ENCODE measurements at regions not wholly inside any gene's neighbourhood (a gene's known extent, or its start where the extent isn't known, plus 50 kb on each side); places are given as distances from the start of the nearest gene placed in this dataset.
"Not testable (repeated sequence)": the region's sequence is repeated elsewhere in the genome, so short reads cannot be mapped to it uniquely, and the experiment has no call there.

DNA sequence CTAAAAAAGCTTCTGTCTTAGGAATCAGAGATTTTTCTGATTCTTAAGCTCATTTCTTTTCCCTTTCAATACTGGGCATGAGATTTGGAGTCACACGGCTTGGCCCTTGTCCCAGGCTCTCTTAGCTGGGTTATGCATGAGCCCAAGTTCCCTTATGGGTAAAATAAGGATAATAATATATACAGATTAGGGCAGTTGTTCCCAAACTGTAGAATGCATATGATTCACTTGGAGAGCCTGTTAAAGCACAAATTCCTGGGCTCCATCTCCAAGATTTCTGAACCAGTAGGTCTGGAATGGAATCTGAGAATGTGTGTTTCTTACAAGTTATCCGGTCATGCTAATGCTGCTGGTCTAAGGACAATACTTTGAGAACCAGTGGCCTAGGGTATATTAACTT, 154.0 kb downstream of the REEP3 start:
- Histone ChIP-seq H3K9ac (ENCODE audit: insufficient read length, low read depth) (no peak overlapping the region), H3K4me1 (ENCODE audit: insufficient read depth, insufficient read length) (peaks cover 2% of the 10 kb centered on the region), H3K9me3 (ENCODE audit: insufficient read depth, low read length) (no peaks in the 10 kb centered on the region), H3K27me3 (ENCODE audit: insufficient read depth, insufficient read length) (no peaks in the 10 kb centered on the region), H3K36me3 (ENCODE audit: insufficient read depth, insufficient read length, low read length) (no peaks in the 10 kb centered on the region), H3K4me3 (ENCODE audit: insufficient read length, low read depth) (no peak overlapping the region)
- DNase-seq (ENCODE audit: low read depth, low spot score): no peak
- TF ChIP-seq ZNF274 (IDR thresholded peaks at IDR 0.05; ENCODE audit: low read depth, low read length) (no peak), YY1 (IDR thresholded peaks at IDR 0.05; ENCODE audit: insufficient read depth, insufficient read length) (no peak), SUZ12 (IDR thresholded peaks at IDR 0.05; ENCODE audit: extremely low read depth, insufficient read depth, insufficient read length) (no peak)

DNA sequence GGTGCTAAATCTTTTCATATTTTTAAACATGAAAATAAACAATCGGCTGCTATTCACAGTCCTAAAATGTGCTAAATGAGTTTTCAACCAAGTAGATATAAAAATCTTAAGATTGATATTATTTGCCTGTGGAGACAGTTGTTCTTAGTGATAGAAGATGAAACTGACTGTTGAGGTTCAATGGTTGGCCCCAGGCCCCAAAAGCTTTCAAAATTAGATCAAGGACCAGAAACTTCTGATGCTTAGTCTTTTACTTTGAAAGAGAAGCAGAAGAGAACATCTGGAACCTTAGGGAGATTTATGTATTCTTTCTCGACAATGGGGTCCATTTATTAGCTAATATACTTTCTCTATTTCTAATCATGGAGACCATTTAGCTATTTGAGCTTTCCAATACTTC, 155.8 kb downstream of the REEP3 start:
- H3K9me3 ChIP-seq (ENCODE audit: insufficient read depth, low read length): no peaks in the 10 kb centered on the region
- TF ChIP-seq ZNF274 (IDR thresholded peaks at IDR 0.05; ENCODE audit: low read depth, low read length) (no peak), SUZ12 (IDR thresholded peaks at IDR 0.05; ENCODE audit: extremely low read depth, insufficient read depth, insufficient read length) (no peak), YY1 (IDR thresholded peaks at IDR 0.05; ENCODE audit: insufficient read depth, insufficient read length) (no peak)
- H3K4me1 ChIP-seq (ENCODE audit: insufficient read depth, insufficient read length): no peaks in the 10 kb centered on the region
- no peaks in the 10 kb centered on the region for H3K27me3 ChIP-seq (ENCODE audit: insufficient read depth, insufficient read length)
- no peak overlapping the region for H3K4me3 ChIP-seq (ENCODE audit: insufficient read length, low read depth)
- no peak for DNase-seq (ENCODE audit: low read depth, low spot score)
- no peaks in the 10 kb centered on the region for H3K36me3 ChIP-seq (ENCODE audit: insufficient read depth, insufficient read length, low read length)
- H3K9ac ChIP-seq (ENCODE audit: insufficient read length, low read depth): no peak overlapping the region

DNA sequence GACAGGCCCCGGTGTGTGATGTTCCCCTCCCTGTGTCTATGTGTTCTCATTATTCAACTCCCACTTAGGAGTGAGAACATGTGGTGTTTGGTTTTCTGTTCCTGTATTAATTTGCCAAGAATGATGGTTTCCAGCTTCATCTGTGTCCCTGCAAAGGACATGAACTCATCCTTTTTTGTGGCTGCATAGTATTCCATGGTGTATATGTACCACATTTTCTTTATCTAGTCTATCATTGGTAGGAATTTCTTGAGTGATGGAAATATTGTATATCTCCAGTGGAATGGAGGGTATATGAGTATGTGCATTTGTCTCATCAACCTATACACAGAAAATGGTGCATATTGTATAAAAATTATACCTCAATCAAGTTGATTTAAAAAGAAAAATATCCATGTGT, 159.3 kb downstream of the REEP3 start:
- DNase-seq (ENCODE audit: low read depth, low spot score); H3K4me3 ChIP-seq (ENCODE audit: insufficient read length, low read depth); H3K9ac ChIP-seq (ENCODE audit: insufficient read length, low read depth); H3K27me3 ChIP-seq (ENCODE audit: insufficient read depth, insufficient read length); H3K9me3 ChIP-seq (ENCODE audit: insufficient read depth, low read length); H3K4me1 ChIP-seq (ENCODE audit: insufficient read depth, insufficient read length); H3K36me3 ChIP-seq (ENCODE audit: insufficient read depth, insufficient read length, low read length): not testable (repeated sequence)

DNA sequence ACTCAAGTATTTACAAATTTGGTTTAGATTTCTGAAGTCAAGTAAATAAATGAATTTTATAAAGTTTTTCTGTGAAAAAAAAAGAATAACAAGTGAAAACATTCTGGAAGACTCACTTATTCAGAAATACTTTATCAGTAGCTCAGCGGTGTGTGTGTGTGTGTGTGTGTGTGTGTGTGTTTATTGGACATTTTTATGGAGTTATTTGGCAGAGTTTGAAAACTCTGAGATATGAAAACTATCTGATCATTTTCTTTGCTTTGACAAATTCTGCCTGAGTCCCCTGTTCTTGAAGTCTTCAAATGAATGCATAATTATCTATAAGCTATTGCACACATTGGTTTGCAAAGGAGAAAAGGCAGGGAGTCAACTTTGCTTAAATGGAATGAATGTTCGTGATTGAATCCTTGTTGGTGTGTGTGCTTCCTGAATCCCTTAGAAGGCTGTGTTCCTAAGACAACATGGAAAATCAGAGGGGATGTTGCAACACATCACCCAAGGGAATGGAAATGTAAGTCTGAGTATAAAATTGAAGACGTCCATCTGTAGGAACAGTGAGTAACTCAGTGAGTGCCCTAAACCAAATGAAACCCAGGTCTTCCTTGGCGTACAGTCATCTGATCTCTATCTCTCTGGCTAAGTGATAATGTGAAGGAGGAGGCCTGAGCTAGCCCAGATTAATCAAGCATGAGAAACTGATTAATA, 160.9 kb downstream of the REEP3 start:
- TF ChIP-seq ZNF274 (IDR thresholded peaks at IDR 0.05; ENCODE audit: low read depth, low read length) (no peak), SUZ12 (IDR thresholded peaks at IDR 0.05; ENCODE audit: extremely low read depth, insufficient read depth, insufficient read length) (no peak), YY1 (IDR thresholded peaks at IDR 0.05; ENCODE audit: insufficient read depth, insufficient read length) (no peak)
- DNase-seq (ENCODE audit: low read depth, low spot score): no peak
- H3K4me1 ChIP-seq (ENCODE audit: insufficient read depth, insufficient read length): no peaks in the 10 kb centered on the region
- H3K4me3 ChIP-seq (ENCODE audit: insufficient read length, low read depth): no peak overlapping the region
- H3K9me3 ChIP-seq (ENCODE audit: insufficient read depth, low read length): no peaks in the 10 kb centered on the region
- no peaks in the 10 kb centered on the region for H3K27me3 ChIP-seq (ENCODE audit: insufficient read depth, insufficient read length)
- H3K36me3 ChIP-seq (ENCODE audit: insufficient read depth, insufficient read length, low read length): no peaks in the 10 kb centered on the region
- H3K9ac ChIP-seq (ENCODE audit: insufficient read length, low read depth): no peak overlapping the region

DNA sequence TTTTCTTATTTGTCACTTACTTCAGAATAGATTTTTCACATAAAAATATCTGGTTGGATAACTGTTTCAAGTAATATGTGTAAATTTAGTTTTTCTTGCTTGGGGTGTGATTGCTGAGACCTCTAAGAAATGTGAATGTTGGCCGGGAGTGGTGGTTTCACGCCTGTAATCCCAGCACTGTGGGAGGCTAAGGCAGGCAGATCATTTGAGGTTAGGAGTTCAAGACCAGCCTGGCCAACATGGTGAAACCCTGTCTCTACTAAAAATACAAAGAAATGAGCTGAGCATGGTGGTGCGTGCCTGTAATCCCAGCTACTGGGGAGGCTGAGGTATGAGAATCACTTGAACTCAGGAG, 161.5 kb downstream of the REEP3 start:
- not testable (repeated sequence) for H3K9me3 ChIP-seq (ENCODE audit: insufficient read depth, low read length); H3K4me1 ChIP-seq (ENCODE audit: insufficient read depth, insufficient read length); H3K4me3 ChIP-seq (ENCODE audit: insufficient read length, low read depth); H3K27me3 ChIP-seq (ENCODE audit: insufficient read depth, insufficient read length); H3K9ac ChIP-seq (ENCODE audit: insufficient read length, low read depth); DNase-seq (ENCODE audit: low read depth, low spot score); H3K36me3 ChIP-seq (ENCODE audit: insufficient read depth, insufficient read length, low read length)

DNA sequence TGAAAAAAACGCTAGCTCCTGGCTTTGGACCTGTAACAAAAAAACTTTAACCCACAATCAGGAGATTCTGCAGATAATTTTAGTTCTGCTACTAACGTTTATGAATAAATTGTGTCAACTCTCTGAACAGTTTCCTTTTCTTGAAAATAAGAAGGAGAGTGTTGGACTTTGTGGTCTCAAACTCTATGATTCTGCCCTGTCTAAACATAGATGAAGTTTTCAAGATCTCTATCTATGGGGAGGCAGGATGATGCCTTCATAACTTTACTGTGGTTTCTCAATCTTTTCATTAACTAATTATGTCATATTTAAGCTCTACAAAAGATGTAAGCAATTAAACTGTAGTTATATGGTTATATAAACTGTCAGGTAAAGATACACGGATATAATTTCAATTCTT, 162.0 kb downstream of the REEP3 start:
- H3K4me3 ChIP-seq (ENCODE audit: insufficient read length, low read depth): no peak overlapping the region
- H3K4me1 ChIP-seq (ENCODE audit: insufficient read depth, insufficient read length): no peaks in the 10 kb centered on the region
- H3K9me3 ChIP-seq (ENCODE audit: insufficient read depth, low read length): no peaks in the 10 kb centered on the region
- DNase-seq (ENCODE audit: low read depth, low spot score): no peak
- no peaks in the 10 kb centered on the region for H3K27me3 ChIP-seq (ENCODE audit: insufficient read depth, insufficient read length)
- no peaks in the 10 kb centered on the region for H3K36me3 ChIP-seq (ENCODE audit: insufficient read depth, insufficient read length, low read length)
- H3K9ac ChIP-seq (ENCODE audit: insufficient read length, low read depth): no peak overlapping the region
- TF ChIP-seq ZNF274 (IDR thresholded peaks at IDR 0.05; ENCODE audit: low read depth, low read length): no peak
- TF ChIP-seq YY1 (IDR thresholded peaks at IDR 0.05; ENCODE audit: insufficient read depth, insufficient read length): no peak

DNA sequence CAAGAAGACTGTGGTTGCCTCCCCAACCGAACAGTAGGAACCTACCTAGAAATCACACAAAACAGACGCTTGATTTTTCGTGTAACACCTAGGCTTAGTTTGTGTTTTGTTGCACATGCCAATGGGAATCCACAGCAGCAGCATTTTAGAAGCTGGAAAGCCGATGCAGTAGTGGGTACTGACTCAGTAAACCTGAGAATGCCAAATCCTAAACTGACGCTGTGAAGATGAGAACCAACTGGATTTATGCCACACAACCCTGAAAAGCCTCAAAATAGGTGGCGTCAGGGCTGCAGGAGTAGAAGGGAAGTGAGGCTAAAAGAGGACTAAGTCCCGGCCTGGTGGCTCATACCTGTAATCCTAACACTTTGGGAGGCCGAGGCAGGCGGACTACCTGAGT, 162.5 kb downstream of the REEP3 start:
- no peak for DNase-seq (ENCODE audit: low read depth, low spot score)
- Histone ChIP-seq H3K36me3 (ENCODE audit: insufficient read depth, insufficient read length, low read length) (no peaks in the 10 kb centered on the region), H3K9ac (ENCODE audit: insufficient read length, low read depth) (no peak overlapping the region), H3K4me1 (ENCODE audit: insufficient read depth, insufficient read length) (no peaks in the 10 kb centered on the region), H3K4me3 (ENCODE audit: insufficient read length, low read depth) (no peak overlapping the region), H3K9me3 (ENCODE audit: insufficient read depth, low read length) (no peaks in the 10 kb centered on the region), H3K27me3 (ENCODE audit: insufficient read depth, insufficient read length) (no peaks in the 10 kb centered on the region)
- no peak for TF ChIP-seq SUZ12 (IDR thresholded peaks at IDR 0.05; ENCODE audit: extremely low read depth, insufficient read depth, insufficient read length)
- TF ChIP-seq YY1 (IDR thresholded peaks at IDR 0.05; ENCODE audit: insufficient read depth, insufficient read length): no peak
- TF ChIP-seq ZNF274 (IDR thresholded peaks at IDR 0.05; ENCODE audit: low read depth, low read length): no peak

DNA sequence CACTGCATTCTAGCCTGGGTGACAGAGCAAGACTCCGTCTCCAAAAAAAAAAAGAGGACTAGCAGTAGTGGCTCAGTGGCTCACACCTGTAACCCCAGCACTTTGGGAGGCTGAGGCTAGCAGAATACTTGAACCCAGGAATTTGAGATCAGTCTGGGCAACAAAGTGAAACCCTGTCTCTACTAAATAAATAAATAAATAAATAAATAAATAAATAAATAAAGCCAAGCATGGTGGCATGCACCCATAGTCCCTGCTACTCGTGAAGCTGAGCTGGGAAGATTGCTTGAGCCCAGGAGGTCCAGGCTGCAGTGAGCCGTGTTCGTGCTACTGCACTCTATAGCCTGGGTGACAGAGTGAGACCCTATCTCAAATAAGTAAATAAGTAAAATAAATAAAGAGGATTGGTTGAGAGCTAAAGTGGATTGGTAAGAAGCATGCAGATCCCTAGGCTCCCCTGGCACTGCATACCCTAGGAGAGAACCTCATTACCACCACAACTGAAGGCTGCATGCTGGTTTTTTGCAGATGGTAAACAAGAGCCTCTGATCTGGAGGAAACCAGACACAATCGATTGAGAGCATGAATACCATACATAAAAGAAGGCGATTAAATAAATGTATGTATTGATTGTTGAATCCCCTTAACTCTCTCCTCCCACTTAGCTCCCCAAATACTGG, 163.2 kb downstream of the REEP3 start:
- Histone ChIP-seq H3K9me3 (ENCODE audit: insufficient read depth, low read length) (no peaks in the 10 kb centered on the region), H3K4me3 (ENCODE audit: insufficient read length, low read depth) (no peak overlapping the region), H3K27me3 (ENCODE audit: insufficient read depth, insufficient read length) (no peaks in the 10 kb centered on the region), H3K4me1 (ENCODE audit: insufficient read depth, insufficient read length) (no peaks in the 10 kb centered on the region), H3K9ac (ENCODE audit: insufficient read length, low read depth) (no peak overlapping the region), H3K36me3 (ENCODE audit: insufficient read depth, insufficient read length, low read length) (no peaks in the 10 kb centered on the region)
- DNase-seq (ENCODE audit: low read depth, low spot score): no peak
- TF ChIP-seq YY1 (IDR thresholded peaks at IDR 0.05; ENCODE audit: insufficient read depth, insufficient read length) (no peak), SUZ12 (IDR thresholded peaks at IDR 0.05; ENCODE audit: extremely low read depth, insufficient read depth, insufficient read length) (no peak), ZNF274 (IDR thresholded peaks at IDR 0.05; ENCODE audit: low read depth, low read length) (no peak)

All from NT2/D1 (cell line).